SH-SY5Y (cell line): ENCODE measurements at regions not wholly inside any gene's neighbourhood (a gene's known extent, or its start where the extent isn't known, plus 50 kb on each side); places are given as distances from the start of the nearest gene placed in this dataset.

Experiments used
- GATA2 ChIP-seq: IDR thresholded peaks from 2 replicates; pipeline ENCODE4 v1.6.1; 2011; ENCODE audit warnings: mild to moderate bottlenecking, low read depth, low read length
- GATA3 ChIP-seq: IDR thresholded peaks from 2 replicates; pipeline ENCODE4 v1.6.1; 2011; ENCODE audit warnings: low read depth, mild to moderate bottlenecking, low read length, moderate library complexity

- TF ChIP-seq GATA3, result no peak
- no peak for TF ChIP-seq GATA2
Observed at GRCh38 chr9:107586493-107586892, 96.9 kb upstream of the KLF4 start.
